Fibroblast of lung (primary cell): ENCODE measurements at regions not wholly inside any gene's neighbourhood (a gene's known extent, or its start where the extent isn't known, plus 50 kb on each side); places are given as distances from the start of the nearest gene placed in this dataset.
A peak's percentile ranks its signal among the peaks of the same experiment; 100 is the strongest.

Experiments
- DNase-seq, 2 donors: peaks; one replicate each; pipeline versions ENCODE4 v3.0.0 to v3.0.0-alpha.2; 2010; ENCODE audit warnings: low read depth in 2 of 2
- H2AFZ ChIP-seq: 2 replicates; pipeline ENCODE4 v1.5.1; 2012; ENCODE audit warnings: low read length, control low read depth, inconsistent platforms
- H3K27ac ChIP-seq: 2 replicates; pipeline ENCODE4 v1.5.1; 2011; ENCODE audit warnings: low read length, control low read depth; ENCODE audit not compliant: insufficient read depth
- H3K27me3 ChIP-seq: 2 replicates; pipeline ENCODE4 v1.5.1; 2011; ENCODE audit warnings: mild to moderate bottlenecking, low read length; ENCODE audit not compliant: control insufficient read depth, insufficient read depth
- H3K36me3 ChIP-seq: 2 replicates; pipeline ENCODE4 v1.5.1; 2011; ENCODE audit warnings: low read length; ENCODE audit not compliant: control insufficient read depth, insufficient read depth
- H3K4me1 ChIP-seq: 2 replicates; pipeline ENCODE4 v1.5.1; 2011; ENCODE audit warnings: low read length; ENCODE audit not compliant: control insufficient read depth, insufficient read depth; ENCODE audit errors: extremely low read depth
- H3K4me2 ChIP-seq: 2 replicates; pipeline ENCODE4 v1.5.1; 2011; ENCODE audit warnings: low read length, control low read depth; ENCODE audit not compliant: insufficient read depth; ENCODE audit errors: extremely low read depth
- H3K4me3 ChIP-seq, 4 experiments: fragments of 200-600 bp in 1 of 4; sonication (generic) in 1 of 4; replicated peaks in 1 of 4; 2 replicates each; pipeline ENCODE4 v1.5.1; 2011 to 2016; ENCODE audit warnings: low read length in 4 of 4, low read depth in 3 of 4, mild to moderate bottlenecking in 3 of 4, control low read depth in 2 of 4, inconsistent platforms in 1 of 4, mixed read lengths in 1 of 4; ENCODE audit not compliant: insufficient read depth in 1 of 4; ENCODE audit errors: control extremely low read depth in 1 of 4
- H3K79me2 ChIP-seq: 2 replicates; pipeline ENCODE4 v1.5.1; 2012; ENCODE audit warnings: mild to moderate bottlenecking, low read length, inconsistent platforms; ENCODE audit not compliant: control insufficient read depth, insufficient read depth
- H3K9ac ChIP-seq: 2 replicates; pipeline ENCODE4 v1.5.1; 2011; ENCODE audit warnings: mild to moderate bottlenecking, low read length, control low read depth; ENCODE audit not compliant: insufficient read depth
- H3K9me3 ChIP-seq: 2 replicates; pipeline ENCODE4 v1.5.1; 2012; ENCODE audit warnings: low read depth, low read length; ENCODE audit not compliant: control insufficient read depth, insufficient read depth
- H4K20me1 ChIP-seq: 2 replicates; pipeline ENCODE4 v1.5.1; 2011; ENCODE audit warnings: low read length; ENCODE audit not compliant: control insufficient read depth, insufficient read depth; ENCODE audit errors: extremely low read depth
- CTCF ChIP-seq, 2 donors: IDR thresholded peaks in 1 of 2; conservative IDR thresholded peaks in 1 of 2; 1 replicate in 1 of 2; 2 replicates in 1 of 2; pipeline ENCODE4 v1.5.1; 2011 to 2012; ENCODE audit warnings: low read length in 2 of 2, control low read depth in 1 of 2, inconsistent platforms in 1 of 2, low read depth in 1 of 2, mild to moderate bottlenecking in 1 of 2
- EZH2 ChIP-seq: IDR thresholded peaks from 2 replicates; pipeline ENCODE4 v1.5.1; 2012; ENCODE audit warnings: low read length, control low read depth, mild to moderate bottlenecking; ENCODE audit errors: missing control alignments

GRCh38 chr6:124887872-124888580, 74.2 kb upstream of the RNF217 start:
- Histone ChIP-seq H3K9me3 (no peaks in the 10 kb centered on the region), H3K4me3 (no peak overlapping the region), H3K4me1 (no peaks in the 10 kb centered on the region), H2AFZ (no peak overlapping the region), H3K27ac (no peak overlapping the region), H3K79me2 (no peaks in the 10 kb centered on the region), H3K27me3 (no peaks in the 10 kb centered on the region), H3K36me3 (no peaks in the 10 kb centered on the region), H3K4me2 (no peak overlapping the region), H4K20me1 (no peaks in the 10 kb centered on the region), H3K9ac (no peak overlapping the region)
- TF ChIP-seq EZH2 (no peak), CTCF (conservative IDR thresholded peaks at IDR 0.05 in 1 of 2, IDR thresholded peaks at IDR 0.05 in 1 of 2; ENCODE audit: low read depth in 1 of 2, low read length in 2 of 2) (no peak)
- DNase-seq: no peak

- Histone ChIP-seq H3K9me3 (no peaks in the 10 kb centered on the region), H3K27ac (no peak overlapping the region), H3K79me2 (no peaks in the 10 kb centered on the region), H3K27me3 (no peaks in the 10 kb centered on the region), H4K20me1 (no peaks in the 10 kb centered on the region), H3K4me3 (peak overlapping the region in 1 of 4 experiments; percentile 4), H3K4me1 (no peaks in the 10 kb centered on the region), H3K9ac (no peak overlapping the region), H3K36me3 (no peaks in the 10 kb centered on the region), H2AFZ (peak overlapping the region; percentile 72), H3K4me2 (peak overlapping the region; percentile 32)
- peak in 1 of 2 donors; percentile 25 for DNase-seq
- TF ChIP-seq EZH2 (no peak), CTCF (conservative IDR thresholded peaks at IDR 0.05 in 1 of 2, IDR thresholded peaks at IDR 0.05 in 1 of 2; ENCODE audit: low read depth in 1 of 2, low read length in 2 of 2) (no peak)
These were observed 73.5 kb upstream of the RNF217 start for GRCh38 chr6:124888581-124889371.

GRCh38 chr6:124901084-124901483, 61.2 kb upstream of the RNF217 start:
- no peak for DNase-seq
- Histone ChIP-seq H4K20me1 (no peaks in the 10 kb centered on the region), H3K4me3 (no peak overlapping the region), H3K9ac (no peak overlapping the region), H3K4me1 (no peaks in the 10 kb centered on the region), H2AFZ (no peak overlapping the region), H3K4me2 (no peak overlapping the region), H3K27me3 (no peaks in the 10 kb centered on the region), H3K9me3 (no peaks in the 10 kb centered on the region), H3K27ac (no peak overlapping the region), H3K79me2 (no peaks in the 10 kb centered on the region), H3K36me3 (no peaks in the 10 kb centered on the region)
- TF ChIP-seq CTCF (conservative IDR thresholded peaks at IDR 0.05 in 1 of 2, IDR thresholded peaks at IDR 0.05 in 1 of 2; ENCODE audit: low read depth in 1 of 2, low read length in 2 of 2) (no peak), EZH2 (no peak)
